ENCODE measurements at regions not wholly inside any gene's neighbourhood (a gene's known extent, or its start where the extent isn't known, plus 50 kb on each side); places are given as distances from the start of the nearest gene placed in this dataset.

GRCh38 chr9:81849631-81850259, 78.5 kb upstream of the SPATA31D4 start:
- peaks cover 5% of the 10 kb centered on the region for H3K4me1 ChIP-seq (ENCODE audit: insufficient read depth, low read length, poor library complexity, severe bottlenecking)

DNA sequence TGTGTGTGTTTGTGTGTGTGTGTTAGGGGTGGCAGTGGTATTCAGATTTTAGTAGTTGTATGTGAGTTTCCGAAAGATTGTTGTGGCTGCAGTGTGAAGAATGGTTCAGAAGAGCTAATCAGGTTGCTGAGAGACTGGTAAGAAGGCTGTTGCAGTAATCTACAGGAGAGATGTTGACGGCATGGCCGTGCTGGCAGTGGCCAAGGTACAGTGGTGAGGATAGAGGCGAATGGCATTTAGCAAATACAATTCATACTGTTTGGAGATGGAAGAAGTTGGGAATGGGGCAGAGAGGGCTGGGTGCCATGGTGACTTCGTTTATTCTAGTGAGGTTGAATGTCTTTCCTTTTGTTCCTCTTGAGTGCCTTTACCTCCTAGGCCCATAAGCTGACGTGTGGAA, 77.5 kb upstream of the SPATA31D4 start:
- Histone ChIP-seq H3K4me2 (ENCODE audit: low read depth, low read length, poor library complexity, severe bottlenecking) (no peak overlapping the region), H3K9ac (ENCODE audit: low read depth, low read length, poor library complexity, severe bottlenecking) (no peak overlapping the region), H3K36me3 (ENCODE audit: insufficient read depth, low read length) (no peaks in the 10 kb centered on the region), H3F3A (ENCODE audit: low read depth) (no peaks in the 10 kb centered on the region), H3K4me3 (ENCODE audit: low read length, poor library complexity, severe bottlenecking) (no peak overlapping the region), H3K27me3 (ENCODE audit: insufficient read depth, low read length, poor library complexity, severe bottlenecking) (no peaks in the 10 kb centered on the region), H4K20me1 (ENCODE audit: insufficient read depth, low read length, poor library complexity, severe bottlenecking) (no peaks in the 10 kb centered on the region), H2AFZ (ENCODE audit: low read length) (no peak overlapping the region), H3K9me3 (ENCODE audit: insufficient read depth, low read depth, low read length) (no peaks in the 10 kb centered on the region), H3K4me1 (ENCODE audit: insufficient read depth, low read length, poor library complexity, severe bottlenecking) (peaks cover 5% of the 10 kb centered on the region), H3K79me2 (ENCODE audit: insufficient read depth, low read length) (no peaks in the 10 kb centered on the region), H3K9me2 (replicated peaks; ENCODE audit: low read depth, low read length) (no peaks in the 10 kb centered on the region)
- no peak for TF ChIP-seq CTCF (conservative IDR thresholded peaks at IDR 0.05; ENCODE audit: low read length)
- TF ChIP-seq EZH2phosphoT487 (IDR thresholded peaks at IDR 0.05; ENCODE audit: borderline replicate concordance): no peak

More at GRCh38 chr9:81849631-81850259, 78.5 kb upstream of the SPATA31D4 start:
- TF ChIP-seq EZH2phosphoT487 (IDR thresholded peaks at IDR 0.05; ENCODE audit: borderline replicate concordance) (no peak), CTCF (conservative IDR thresholded peaks at IDR 0.05; ENCODE audit: low read length) (no peak)
- H4K20me1 ChIP-seq (ENCODE audit: insufficient read depth, low read length, poor library complexity, severe bottlenecking): no peaks in the 10 kb centered on the region
- no peak overlapping the region for H3K9ac ChIP-seq (ENCODE audit: low read depth, low read length, poor library complexity, severe bottlenecking)
- no peaks in the 10 kb centered on the region for H3K9me3 ChIP-seq (ENCODE audit: insufficient read depth, low read depth, low read length)
- no peaks in the 10 kb centered on the region for H3F3A ChIP-seq (ENCODE audit: low read depth)
- H3K36me3 ChIP-seq (ENCODE audit: insufficient read depth, low read length): no peaks in the 10 kb centered on the region
- no peaks in the 10 kb centered on the region for H3K27me3 ChIP-seq (ENCODE audit: insufficient read depth, low read length, poor library complexity, severe bottlenecking)
- no peak overlapping the region for H3K4me2 ChIP-seq (ENCODE audit: low read depth, low read length, poor library complexity, severe bottlenecking)
- H2AFZ ChIP-seq (ENCODE audit: low read length): no peak overlapping the region
- no peaks in the 10 kb centered on the region for H3K9me2 ChIP-seq (replicated peaks; ENCODE audit: low read depth, low read length)
- no peak overlapping the region for H3K4me3 ChIP-seq (ENCODE audit: low read length, poor library complexity, severe bottlenecking)
- H3K79me2 ChIP-seq (ENCODE audit: insufficient read depth, low read length): no peaks in the 10 kb centered on the region

DNA sequence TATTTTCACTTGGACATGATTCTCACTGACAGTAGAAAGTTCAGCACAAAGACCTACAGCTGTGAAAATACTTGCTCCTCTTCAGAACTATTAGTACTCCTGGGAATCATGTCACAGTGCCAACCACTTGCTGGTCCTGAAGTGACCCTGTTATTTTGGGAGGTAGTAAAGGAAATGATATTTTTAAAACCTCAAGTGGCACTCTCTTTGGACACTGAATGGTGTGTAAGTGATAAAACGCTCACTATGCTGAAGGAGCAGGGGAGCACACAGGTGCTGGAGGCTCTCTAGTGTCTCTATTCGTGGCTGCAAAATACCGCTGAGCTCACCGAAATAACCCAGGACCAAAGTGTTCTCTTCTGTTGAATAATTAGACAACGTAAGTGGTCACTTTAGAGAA, 76.9 kb upstream of the SPATA31D4 start:
- Histone ChIP-seq H3K4me2 (ENCODE audit: low read depth, low read length, poor library complexity, severe bottlenecking) (no peak overlapping the region), H3K4me1 (ENCODE audit: insufficient read depth, low read length, poor library complexity, severe bottlenecking) (peaks cover 5% of the 10 kb centered on the region), H3K27me3 (ENCODE audit: insufficient read depth, low read length, poor library complexity, severe bottlenecking) (no peaks in the 10 kb centered on the region), H3K79me2 (ENCODE audit: insufficient read depth, low read length) (no peaks in the 10 kb centered on the region), H2AFZ (ENCODE audit: low read length) (no peak overlapping the region), H3K36me3 (ENCODE audit: insufficient read depth, low read length) (no peaks in the 10 kb centered on the region), H4K20me1 (ENCODE audit: insufficient read depth, low read length, poor library complexity, severe bottlenecking) (no peaks in the 10 kb centered on the region), H3K9ac (ENCODE audit: low read depth, low read length, poor library complexity, severe bottlenecking) (no peak overlapping the region), H3K4me3 (ENCODE audit: low read length, poor library complexity, severe bottlenecking) (no peak overlapping the region), H3K9me2 (replicated peaks; ENCODE audit: low read depth, low read length) (no peaks in the 10 kb centered on the region), H3K9me3 (ENCODE audit: insufficient read depth, low read depth, low read length) (no peaks in the 10 kb centered on the region), H3F3A (ENCODE audit: low read depth) (no peaks in the 10 kb centered on the region)
- TF ChIP-seq CTCF (conservative IDR thresholded peaks at IDR 0.05; ENCODE audit: low read length): no peak
- no peak for TF ChIP-seq EZH2phosphoT487 (IDR thresholded peaks at IDR 0.05; ENCODE audit: borderline replicate concordance)

Measured in Loucy (cell line).